Rectal smooth muscle tissue (tissue), 1 donor: ENCODE measurements at regions not wholly inside any gene's neighbourhood (a gene's known extent, or its start where the extent isn't known, plus 50 kb on each side); places are given as distances from the start of the nearest gene placed in this dataset.
"Not testable (repeated sequence)": the region's sequence is repeated elsewhere in the genome, so short reads cannot be mapped to it uniquely, and the experiment has no call there.

Experiments used
- H3K27ac ChIP-seq: one replicate; pipeline ENCODE4 v1.7.0; 2013; ENCODE audit warnings: low read depth, low read length, inconsistent platforms
- H3K27me3 ChIP-seq: one replicate; pipeline ENCODE4 v1.7.0; 2013; ENCODE audit warnings: low read length; ENCODE audit not compliant: control insufficient read depth, insufficient read depth
- H3K36me3 ChIP-seq: one replicate; pipeline ENCODE4 v1.7.0; 2013; ENCODE audit warnings: low read length; ENCODE audit not compliant: control insufficient read depth, insufficient read depth
- H3K4me1 ChIP-seq: one replicate; pipeline ENCODE4 v1.7.0; 2013; ENCODE audit warnings: low read length; ENCODE audit not compliant: control insufficient read depth, insufficient read depth
- H3K4me3 ChIP-seq: one replicate; pipeline ENCODE4 v1.7.0; 2013; ENCODE audit warnings: low read length
- H3K9ac ChIP-seq: one replicate; pipeline ENCODE4 v1.7.0; 2013; ENCODE audit warnings: low read length

- no peak overlapping the region for H3K9ac ChIP-seq
- H3K27me3 ChIP-seq, result no peaks in the 10 kb centered on the region
- H3K36me3 ChIP-seq, result no peaks in the 10 kb centered on the region
- H3K4me3 ChIP-seq, result no peak overlapping the region
- no peaks in the 10 kb centered on the region for H3K4me1 ChIP-seq
- no peak overlapping the region for H3K27ac ChIP-seq
These were observed 105.3 kb upstream of the PIK3R1 start for GRCh38 chr5:68110264-68110663.

- not testable (repeated sequence) for H3K36me3 ChIP-seq, H3K4me3 ChIP-seq, H3K27me3 ChIP-seq, H3K4me1 ChIP-seq, H3K9ac ChIP-seq, H3K27ac ChIP-seq
These were observed 111.3 kb upstream of the PIK3R1 start for GRCh38 chr5:68104217-68104616.

GRCh38 chr5:68103297-68103696 is 112.3 kb upstream of the PIK3R1 start:
- not testable (repeated sequence) for H3K9ac ChIP-seq

GRCh38 chr5:68099327-68099726 is 116.2 kb upstream of the PIK3R1 start:
- Histone ChIP-seq H3K27me3 (no peaks in the 10 kb centered on the region), H3K36me3 (no peaks in the 10 kb centered on the region), H3K4me3 (no peak overlapping the region)

More at GRCh38 chr5:68103297-68103696, 112.3 kb upstream of the PIK3R1 start:
- H3K4me3 ChIP-seq, H3K27me3 ChIP-seq, H3K36me3 ChIP-seq, H3K4me1 ChIP-seq, H3K27ac ChIP-seq: not testable (repeated sequence)

GRCh38 chr5:68093455-68094159 is 121.9 kb upstream of the PIK3R1 start:
- no peak overlapping the region for H3K9ac ChIP-seq

More at GRCh38 chr5:68099327-68099726, 116.2 kb upstream of the PIK3R1 start:
- Histone ChIP-seq H3K9ac (no peak overlapping the region), H3K4me1 (no peaks in the 10 kb centered on the region), H3K27ac (no peak overlapping the region)

GRCh38 chr5:68088302-68088701 is 127.3 kb upstream of the PIK3R1 start:
- H3K4me3 ChIP-seq, result no peak overlapping the region
- H3K4me1 ChIP-seq, result no peaks in the 10 kb centered on the region
- H3K9ac ChIP-seq, result no peak overlapping the region
- H3K27ac ChIP-seq, result no peak overlapping the region
- no peaks in the 10 kb centered on the region for H3K36me3 ChIP-seq
- no peaks in the 10 kb centered on the region for H3K27me3 ChIP-seq

More at GRCh38 chr5:68093455-68094159, 121.9 kb upstream of the PIK3R1 start:
- Histone ChIP-seq H3K27me3 (no peaks in the 10 kb centered on the region), H3K27ac (no peak overlapping the region), H3K36me3 (no peaks in the 10 kb centered on the region), H3K4me1 (no peaks in the 10 kb centered on the region), H3K4me3 (no peak overlapping the region)

- no peaks in the 10 kb centered on the region for H3K27me3 ChIP-seq
- no peak overlapping the region for H3K9ac ChIP-seq
- no peaks in the 10 kb centered on the region for H3K4me1 ChIP-seq
- H3K36me3 ChIP-seq, result no peaks in the 10 kb centered on the region
- no peak overlapping the region for H3K4me3 ChIP-seq
- H3K27ac ChIP-seq, result no peak overlapping the region
These were observed 127.7 kb upstream of the PIK3R1 start for GRCh38 chr5:68087866-68088265.

GRCh38 chr5:68086857-68087256 is 128.7 kb upstream of the PIK3R1 start:
- Histone ChIP-seq H3K27me3 (no peaks in the 10 kb centered on the region), H3K27ac (no peak overlapping the region), H3K4me3 (no peak overlapping the region), H3K9ac (no peak overlapping the region), H3K36me3 (no peaks in the 10 kb centered on the region), H3K4me1 (no peaks in the 10 kb centered on the region)

GRCh38 chr5:68086439-68086838 is 129.1 kb upstream of the PIK3R1 start:
- Histone ChIP-seq H3K27ac (no peak overlapping the region), H3K9ac (no peak overlapping the region), H3K4me3 (no peak overlapping the region)

GRCh38 chr5:68084396-68084795 is 131.2 kb upstream of the PIK3R1 start:
- no peak overlapping the region for H3K9ac ChIP-seq
- no peaks in the 10 kb centered on the region for H3K27me3 ChIP-seq
- H3K4me3 ChIP-seq, result no peak overlapping the region
- no peak overlapping the region for H3K27ac ChIP-seq
- no peaks in the 10 kb centered on the region for H3K4me1 ChIP-seq
- H3K36me3 ChIP-seq, result no peaks in the 10 kb centered on the region

More at GRCh38 chr5:68086439-68086838, 129.1 kb upstream of the PIK3R1 start:
- Histone ChIP-seq H3K27me3 (no peaks in the 10 kb centered on the region), H3K4me1 (no peaks in the 10 kb centered on the region), H3K36me3 (no peaks in the 10 kb centered on the region)

GRCh38 chr5:68080282-68081050 is 135.1 kb upstream of the PIK3R1 start:
- Histone ChIP-seq H3K27ac (no peak overlapping the region), H3K36me3 (no peaks in the 10 kb centered on the region), H3K27me3 (no peaks in the 10 kb centered on the region), H3K9ac (no peak overlapping the region), H3K4me3 (no peak overlapping the region), H3K4me1 (no peaks in the 10 kb centered on the region)

GRCh38 chr5:68077349-68077894 is 138.1 kb upstream of the PIK3R1 start:
- no peak overlapping the region for H3K27ac ChIP-seq
- no peak overlapping the region for H3K4me3 ChIP-seq
- no peaks in the 10 kb centered on the region for H3K4me1 ChIP-seq
- H3K27me3 ChIP-seq, result no peaks in the 10 kb centered on the region
- H3K9ac ChIP-seq, result no peak overlapping the region
- no peaks in the 10 kb centered on the region for H3K36me3 ChIP-seq
